Liver (tissue), 8 donors: ENCODE measurements at regions not wholly inside any gene's neighbourhood (a gene's known extent, or its start where the extent isn't known, plus 50 kb on each side); places are given as distances from the start of the nearest gene placed in this dataset.

Experiments used
- DNase-seq: peaks from one replicate; pipeline ENCODE4 v3.0.0-alpha.2; 2017; ENCODE audit warnings: low spot score
- H3K27ac ChIP-seq, 2 donors: one replicate each; pipeline ENCODE4 v1.7.0; 2013; ENCODE audit warnings: inconsistent platforms in 2 of 2, low read length in 2 of 2, control low read depth in 1 of 2, low read depth in 1 of 2, mild to moderate bottlenecking in 1 of 2
- H3K27me3 ChIP-seq, 4 donors: one replicate each; pipeline versions ENCODE4 v1.6.1 to v1.7.0; 2013; ENCODE audit warnings: low read length in 3 of 4, inconsistent platforms in 1 of 4, mild to moderate bottlenecking in 1 of 4, moderate library complexity in 1 of 4; ENCODE audit not compliant: control insufficient read depth in 4 of 4, insufficient read depth in 4 of 4
- H3K36me3 ChIP-seq, 4 donors: one replicate each; pipeline versions ENCODE4 v1.6.1 to v1.7.0; 2013; ENCODE audit warnings: low read length in 3 of 4, mild to moderate bottlenecking in 3 of 4, low read depth in 1 of 4, moderate library complexity in 1 of 4; ENCODE audit not compliant: control insufficient read depth in 4 of 4, insufficient read depth in 3 of 4
- H3K4me1 ChIP-seq, 4 donors: one replicate each; pipeline versions ENCODE4 v1.6.1 to v1.7.0; 2013; ENCODE audit warnings: low read length in 3 of 4, mild to moderate bottlenecking in 3 of 4, moderate library complexity in 1 of 4; ENCODE audit not compliant: control insufficient read depth in 4 of 4, insufficient read depth in 4 of 4
- H3K4me3 ChIP-seq, 3 donors: one replicate each; pipeline versions ENCODE4 v1.6.1 to v1.7.0; 2013; ENCODE audit warnings: low read length in 3 of 3, control low read depth in 1 of 3, low read depth in 1 of 3, mild to moderate bottlenecking in 1 of 3
- H3K9ac ChIP-seq, 2 donors: one replicate each; pipeline ENCODE4 v1.7.0; 2013; ENCODE audit warnings: low read length in 2 of 2, mild to moderate bottlenecking in 2 of 2, moderate library complexity in 2 of 2, control low read depth in 1 of 2, low read depth in 1 of 2
- H3K9me3 ChIP-seq, 4 donors: one replicate each; pipeline versions ENCODE4 v1.6.1 to v1.7.0; 2013; ENCODE audit warnings: low read length in 3 of 4; ENCODE audit not compliant: control insufficient read depth in 4 of 4
- EGR1 ChIP-seq, 2 donors: IDR thresholded peaks; 2 replicates each; pipeline ENCODE4 v1.6.1; 2016 to 2018; ENCODE audit warnings: antibody characterized with exemption in 2 of 2, low read depth in 2 of 2
- FOXA1 ChIP-seq: IDR thresholded peaks from 2 replicates; pipeline ENCODE4 v1.6.1; 2016; ENCODE audit warnings: antibody characterized with exemption
- FOXA2 ChIP-seq: IDR thresholded peaks from 2 replicates; pipeline ENCODE4 v1.6.1; 2016; ENCODE audit warnings: antibody characterized with exemption
- GABPA ChIP-seq, 2 donors: IDR thresholded peaks in 1 of 2; conservative IDR thresholded peaks in 1 of 2; 2 replicates each; pipeline ENCODE4 v1.6.1; 2016; ENCODE audit warnings: antibody characterized with exemption in 2 of 2, mild to moderate bottlenecking in 1 of 2, moderate library complexity in 1 of 2
- HNF4G ChIP-seq: IDR thresholded peaks from 2 replicates; pipeline ENCODE4 v1.6.1; 2016; ENCODE audit warnings: antibody characterized with exemption
- NR2F2 ChIP-seq: IDR thresholded peaks from 2 replicates; pipeline ENCODE4 v1.6.1; 2016; ENCODE audit warnings: antibody characterized with exemption
- RAD21 ChIP-seq, 2 donors: IDR thresholded peaks; 2 replicates each; pipeline ENCODE4 v1.6.1; 2016; ENCODE audit warnings: antibody characterized with exemption in 2 of 2, mild to moderate bottlenecking in 2 of 2
- RXRA ChIP-seq, 2 donors: IDR thresholded peaks; 2 replicates each; pipeline ENCODE4 v1.6.1; 2017 to 2018; ENCODE audit warnings: antibody characterized with exemption in 2 of 2, mild to moderate bottlenecking in 1 of 2
- SP1 ChIP-seq: IDR thresholded peaks from 2 replicates; pipeline ENCODE4 v1.6.1; 2018; ENCODE audit warnings: antibody characterized with exemption, mild to moderate bottlenecking
- TAF1 ChIP-seq: conservative IDR thresholded peaks from 2 replicates; pipeline ENCODE4 v1.6.1; 2016; ENCODE audit warnings: antibody characterized with exemption, mild to moderate bottlenecking
- YY1 ChIP-seq: IDR thresholded peaks from 2 replicates; pipeline ENCODE4 v1.6.1; 2016; ENCODE audit warnings: antibody characterized with exemption, mild to moderate bottlenecking
- WGBS: extraction: QIAGEN DNeasy Blood & Tissue Kit; methylation state at CpG from one replicate; pipeline ENCODE4 v1.1.7; 2013; 5-methylcytosine and 5-hydroxymethylcytosine counted together
- TF ChIP-seq, protein P1 (sequence below): IDR thresholded peaks from 2 replicates; pipeline ENCODE4 v1.6.1; 2016; ENCODE audit warnings: antibody characterized with exemption
- TF ChIP-seq, protein P2 (sequence below): fragments of 150-350 bp; IDR thresholded peaks from 2 replicates; pipeline ENCODE4 v1.5.1; 2017; ENCODE audit warnings: improper control_type of control experiment, low read depth, low read length; ENCODE audit not compliant: missing input control
- TF ChIP-seq, protein P3 (sequence below): IDR thresholded peaks from 2 replicates; pipeline ENCODE4 v1.6.1; 2016; ENCODE audit warnings: antibody characterized with exemption
- TF ChIP-seq, protein P4 (sequence below): IDR thresholded peaks from 2 replicates; pipeline ENCODE4 v1.6.1; 2016; ENCODE audit warnings: antibody characterized with exemption, mild to moderate bottlenecking
- donor health status: healthy.
- donor health status: healthy.
- donor health status: healthy.
- donor health status: healthy.
- donor health status: healthy.

GRCh38 chr9:78997296-78997695, 574.5 kb upstream of the TLE4 start:
- TF ChIP-seq, protein P1, sequence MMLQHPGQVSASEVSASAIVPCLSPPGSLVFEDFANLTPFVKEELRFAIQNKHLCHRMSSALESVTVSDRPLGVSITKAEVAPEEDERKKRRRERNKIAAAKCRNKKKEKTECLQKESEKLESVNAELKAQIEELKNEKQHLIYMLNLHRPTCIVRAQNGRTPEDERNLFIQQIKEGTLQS, result no peak
- TF ChIP-seq FOXA1, result no peak
- no peak for TF ChIP-seq YY1
- TF ChIP-seq RXRA (IDR thresholded peaks at IDR 0.05), result no peak
- TF ChIP-seq RAD21 (IDR thresholded peaks at IDR 0.05), result no peak
- no peak for TF ChIP-seq HNF4G
- no peak for TF ChIP-seq TAF1
- TF ChIP-seq, protein P2, sequence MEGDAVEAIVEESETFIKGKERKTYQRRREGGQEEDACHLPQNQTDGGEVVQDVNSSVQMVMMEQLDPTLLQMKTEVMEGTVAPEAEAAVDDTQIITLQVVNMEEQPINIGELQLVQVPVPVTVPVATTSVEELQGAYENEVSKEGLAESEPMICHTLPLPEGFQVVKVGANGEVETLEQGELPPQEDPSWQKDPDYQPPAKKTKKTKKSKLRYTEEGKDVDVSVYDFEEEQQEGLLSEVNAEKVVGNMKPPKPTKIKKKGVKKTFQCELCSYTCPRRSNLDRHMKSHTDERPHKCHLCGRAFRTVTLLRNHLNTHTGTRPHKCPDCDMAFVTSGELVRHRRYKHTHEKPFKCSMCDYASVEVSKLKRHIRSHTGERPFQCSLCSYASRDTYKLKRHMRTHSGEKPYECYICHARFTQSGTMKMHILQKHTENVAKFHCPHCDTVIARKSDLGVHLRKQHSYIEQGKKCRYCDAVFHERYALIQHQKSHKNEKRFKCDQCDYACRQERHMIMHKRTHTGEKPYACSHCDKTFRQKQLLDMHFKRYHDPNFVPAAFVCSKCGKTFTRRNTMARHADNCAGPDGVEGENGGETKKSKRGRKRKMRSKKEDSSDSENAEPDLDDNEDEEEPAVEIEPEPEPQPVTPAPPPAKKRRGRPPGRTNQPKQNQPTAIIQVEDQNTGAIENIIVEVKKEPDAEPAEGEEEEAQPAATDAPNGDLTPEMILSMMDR, result no peak
- no peak for TF ChIP-seq GABPA (IDR thresholded peaks at IDR 0.05 in 1 of 2, conservative IDR thresholded peaks at IDR 0.05 in 1 of 2)
- no peak for TF ChIP-seq EGR1 (IDR thresholded peaks at IDR 0.05; ENCODE audit: low read depth in 2 of 2)
- no peak for TF ChIP-seq NR2F2
- no peak for DNase-seq
- Histone ChIP-seq H3K9ac (no peak overlapping the region), H3K9me3 (no peaks in the 10 kb centered on the region), H3K36me3 (no peaks in the 10 kb centered on the region), H3K27me3 (peaks cover 0 to 2% (median 0%) of the 10 kb centered on the region in 4 donors), H3K4me1 (no peaks in the 10 kb centered on the region), H3K4me3 (no peak overlapping the region), H3K27ac (no peak overlapping the region)

DNA sequence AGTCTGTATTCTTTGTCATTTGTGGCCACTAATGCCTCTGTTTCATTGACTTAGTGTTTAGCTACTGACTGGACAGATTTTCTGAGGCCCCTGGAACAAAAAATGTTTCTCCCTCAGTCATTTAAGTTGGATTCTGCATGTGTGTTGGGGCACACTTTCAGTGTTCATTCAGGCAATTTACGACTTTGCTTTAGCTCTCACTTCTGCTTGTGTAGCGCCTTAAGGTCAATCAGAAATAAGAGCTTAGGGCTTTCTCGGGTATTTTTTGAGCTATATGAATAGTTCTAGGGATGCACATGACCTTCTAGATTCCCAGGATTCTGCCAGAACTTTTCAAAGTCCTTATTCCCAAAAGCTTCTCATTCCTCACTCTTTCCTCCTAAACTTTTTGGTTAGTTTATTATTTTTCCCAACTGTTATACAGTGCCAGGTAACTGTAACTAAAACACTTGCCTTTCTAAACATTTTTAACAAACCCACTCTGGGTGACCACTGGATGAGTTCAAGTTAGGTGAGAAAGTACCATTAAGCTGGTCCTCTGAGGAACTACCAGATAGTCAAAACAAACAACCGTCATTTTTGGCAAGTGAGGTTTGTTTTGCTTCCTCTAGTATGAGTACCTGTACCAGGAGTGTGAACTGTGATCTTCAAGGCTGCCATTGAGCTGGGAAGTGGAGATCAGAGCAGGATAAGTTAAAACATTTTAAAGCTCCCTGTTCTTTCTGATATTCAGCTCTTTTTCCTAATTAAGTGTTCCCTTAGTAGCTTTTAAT, 571.3 kb upstream of the TLE4 start:
- Histone ChIP-seq H3K4me1 (no peaks in the 10 kb centered on the region), H3K9ac (no peak overlapping the region), H3K27ac (no peak overlapping the region), H3K36me3 (no peaks in the 10 kb centered on the region), H3K9me3 (no peaks in the 10 kb centered on the region), H3K27me3 (peaks cover 0 to 2% (median 0%) of the 10 kb centered on the region in 4 donors), H3K4me3 (no peak overlapping the region)
- TF ChIP-seq, protein P2, result no peak
- no peak for TF ChIP-seq RAD21 (IDR thresholded peaks at IDR 0.05)
- TF ChIP-seq RXRA (IDR thresholded peaks at IDR 0.05), result no peak
- TF ChIP-seq EGR1 (IDR thresholded peaks at IDR 0.05; ENCODE audit: low read depth in 2 of 2), result no peak
- TF ChIP-seq TAF1, result no peak
- no peak for TF ChIP-seq NR2F2
- TF ChIP-seq YY1, result no peak
- no peak for TF ChIP-seq GABPA (IDR thresholded peaks at IDR 0.05 in 1 of 2, conservative IDR thresholded peaks at IDR 0.05 in 1 of 2)
- WGBS, result 75% methylated on average over 4 of the region's 4 CpGs
- DNase-seq, result no peak

DNA sequence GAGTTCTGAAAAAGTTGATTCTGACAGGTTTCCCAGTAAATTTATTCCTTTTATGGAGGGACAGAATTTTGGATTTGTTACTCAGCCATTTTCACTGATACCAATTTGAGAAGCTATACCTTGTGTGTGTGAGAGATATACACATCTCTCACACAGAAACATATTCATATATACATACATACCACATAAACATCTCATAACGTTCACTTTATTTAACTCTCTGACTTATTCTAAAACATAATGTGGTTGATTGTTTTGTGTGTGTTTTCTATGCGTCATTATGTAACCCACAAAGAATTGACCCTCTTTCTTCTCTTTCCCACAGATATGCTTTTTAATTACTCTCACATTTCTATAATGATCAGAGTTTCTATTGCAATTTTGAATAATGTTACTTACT, 570.8 kb upstream of the TLE4 start:
- no peaks in the 10 kb centered on the region for H3K36me3 ChIP-seq
- no peak overlapping the region for H3K9ac ChIP-seq
- H3K27me3 ChIP-seq, result peaks cover 0 to 2% (median 0%) of the 10 kb centered on the region in 4 donors
- no peak for DNase-seq
- no peaks in the 10 kb centered on the region for H3K9me3 ChIP-seq
- WGBS, result 52% methylated on average over 2 of the region's 2 CpGs
- no peak overlapping the region for H3K27ac ChIP-seq
- H3K4me1 ChIP-seq, result no peaks in the 10 kb centered on the region
- no peak overlapping the region for H3K4me3 ChIP-seq
- TF ChIP-seq EGR1 (IDR thresholded peaks at IDR 0.05; ENCODE audit: low read depth in 2 of 2), result no peak
- TF ChIP-seq, protein P3, sequence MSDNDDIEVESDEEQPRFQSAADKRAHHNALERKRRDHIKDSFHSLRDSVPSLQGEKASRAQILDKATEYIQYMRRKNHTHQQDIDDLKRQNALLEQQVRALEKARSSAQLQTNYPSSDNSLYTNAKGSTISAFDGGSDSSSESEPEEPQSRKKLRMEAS, result no peak
- TF ChIP-seq, protein P4, sequence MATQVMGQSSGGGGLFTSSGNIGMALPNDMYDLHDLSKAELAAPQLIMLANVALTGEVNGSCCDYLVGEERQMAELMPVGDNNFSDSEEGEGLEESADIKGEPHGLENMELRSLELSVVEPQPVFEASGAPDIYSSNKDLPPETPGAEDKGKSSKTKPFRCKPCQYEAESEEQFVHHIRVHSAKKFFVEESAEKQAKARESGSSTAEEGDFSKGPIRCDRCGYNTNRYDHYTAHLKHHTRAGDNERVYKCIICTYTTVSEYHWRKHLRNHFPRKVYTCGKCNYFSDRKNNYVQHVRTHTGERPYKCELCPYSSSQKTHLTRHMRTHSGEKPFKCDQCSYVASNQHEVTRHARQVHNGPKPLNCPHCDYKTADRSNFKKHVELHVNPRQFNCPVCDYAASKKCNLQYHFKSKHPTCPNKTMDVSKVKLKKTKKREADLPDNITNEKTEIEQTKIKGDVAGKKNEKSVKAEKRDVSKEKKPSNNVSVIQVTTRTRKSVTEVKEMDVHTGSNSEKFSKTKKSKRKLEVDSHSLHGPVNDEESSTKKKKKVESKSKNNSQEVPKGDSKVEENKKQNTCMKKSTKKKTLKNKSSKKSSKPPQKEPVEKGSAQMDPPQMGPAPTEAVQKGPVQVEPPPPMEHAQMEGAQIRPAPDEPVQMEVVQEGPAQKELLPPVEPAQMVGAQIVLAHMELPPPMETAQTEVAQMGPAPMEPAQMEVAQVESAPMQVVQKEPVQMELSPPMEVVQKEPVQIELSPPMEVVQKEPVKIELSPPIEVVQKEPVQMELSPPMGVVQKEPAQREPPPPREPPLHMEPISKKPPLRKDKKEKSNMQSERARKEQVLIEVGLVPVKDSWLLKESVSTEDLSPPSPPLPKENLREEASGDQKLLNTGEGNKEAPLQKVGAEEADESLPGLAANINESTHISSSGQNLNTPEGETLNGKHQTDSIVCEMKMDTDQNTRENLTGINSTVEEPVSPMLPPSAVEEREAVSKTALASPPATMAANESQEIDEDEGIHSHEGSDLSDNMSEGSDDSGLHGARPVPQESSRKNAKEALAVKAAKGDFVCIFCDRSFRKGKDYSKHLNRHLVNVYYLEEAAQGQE, result no peak
- TF ChIP-seq RAD21 (IDR thresholded peaks at IDR 0.05), result no peak
- TF ChIP-seq TAF1, result no peak
- no peak for TF ChIP-seq SP1
- TF ChIP-seq HNF4G, result no peak
- no peak for TF ChIP-seq FOXA2
- TF ChIP-seq GABPA (IDR thresholded peaks at IDR 0.05 in 1 of 2, conservative IDR thresholded peaks at IDR 0.05 in 1 of 2), result no peak
- TF ChIP-seq FOXA1, result no peak
- TF ChIP-seq NR2F2, result no peak
- TF ChIP-seq, protein P1, result no peak
